Medulla oblongata (tissue), 1 donor: ENCODE measurements at regions not wholly inside any gene's neighbourhood (a gene's known extent, or its start where the extent isn't known, plus 50 kb on each side); places are given as distances from the start of the nearest gene placed in this dataset.
"Not testable (repeated sequence)": the region's sequence is repeated elsewhere in the genome, so short reads cannot be mapped to it uniquely, and the experiment has no call there.

Experiments
- DNase-seq: peaks from one replicate; pipeline ENCODE4 v3.0.0-alpha.2; 2015; ENCODE audit errors: extremely low spot score

- no peak for DNase-seq
These were observed 52.5 kb downstream of the RHOB start for GRCh38 chr2:20499387-20499786.

GRCh38 chr2:20501974-20502373 lies 55.1 kb downstream of the RHOB start:
- DNase-seq, result no peak

GRCh38 chr2:20502496-20502895 lies 55.6 kb downstream of the RHOB start:
- not testable (repeated sequence) for DNase-seq

- DNase-seq, result no peak
These were observed 57.3 kb downstream of the RHOB start for GRCh38 chr2:20504174-20504573.

GRCh38 chr2:20506201-20506685 lies 59.4 kb downstream of the RHOB start:
- DNase-seq, result no peak

GRCh38 chr2:20507166-20507692 lies 60.4 kb downstream of the RHOB start:
- no peak for DNase-seq

- DNase-seq, result no peak
These were observed 60.8 kb downstream of the RHOB start for GRCh38 chr2:20507711-20508110.

GRCh38 chr2:20509301-20509769 lies 62.5 kb downstream of the RHOB start:
- no peak for DNase-seq

GRCh38 chr2:20509770-20510490 lies 63.1 kb downstream of the RHOB start:
- no peak for DNase-seq

- no peak for DNase-seq
These were observed 64.3 kb downstream of the RHOB start for GRCh38 chr2:20511130-20511529.

GRCh38 chr2:20512061-20512605 lies 65.3 kb downstream of the RHOB start:
- DNase-seq, result no peak

GRCh38 chr2:20513946-20514345 lies 67.1 kb downstream of the RHOB start:
- no peak for DNase-seq

- no peak for DNase-seq
These were observed 67.9 kb downstream of the RHOB start for GRCh38 chr2:20514596-20515269.

- DNase-seq, result no peak
These were observed 68.7 kb downstream of the RHOB start for GRCh38 chr2:20515290-20516220.

- no peak for DNase-seq
These were observed 69.4 kb downstream of the RHOB start for GRCh38 chr2:20516291-20516645.

GRCh38 chr2:20516646-20517341 lies 69.9 kb downstream of the RHOB start:
- DNase-seq, result peak; percentile 87

- DNase-seq, result no peak
These were observed 72.4 kb downstream of the RHOB start for GRCh38 chr2:20519309-20519708.

GRCh38 chr2:20520128-20520527 lies 73.3 kb downstream of the RHOB start:
- no peak for DNase-seq

GRCh38 chr2:20521193-20521592 lies 74.3 kb downstream of the RHOB start:
- no peak for DNase-seq

- no peak for DNase-seq
These were observed 74.9 kb downstream of the RHOB start for GRCh38 chr2:20521682-20522189.
